NCI-H2196 (cell line): ENCODE measurements at regions not wholly inside any gene's neighbourhood (a gene's known extent, or its start where the extent isn't known, plus 50 kb on each side); places are given as distances from the start of the nearest gene placed in this dataset.

Source experiments
- DNase-seq: peaks from one replicate; lab custom pipeline; 2025; ENCODE audit not compliant: unreplicated experiment; lab: John Stamatoyannopoulos, UW

DNA sequence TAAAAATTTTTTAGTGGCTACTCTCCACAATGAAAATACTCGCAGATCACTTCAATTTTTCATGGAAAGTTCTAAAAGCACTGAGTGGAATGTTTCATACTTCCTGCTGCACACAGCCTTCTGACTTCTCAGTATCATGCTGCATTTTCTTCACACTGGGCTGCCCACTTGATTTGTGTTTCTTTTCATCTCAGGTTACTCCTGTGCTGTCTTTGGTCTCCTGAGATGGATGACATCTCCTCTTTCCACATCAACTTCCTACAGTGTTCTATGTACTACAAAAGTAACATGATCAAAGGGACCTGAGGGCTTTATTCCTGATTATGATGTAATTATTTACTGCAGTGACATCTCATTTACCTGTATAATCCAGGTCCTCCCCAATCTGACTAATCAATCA, 927.7 kb downstream of the ROBO2 start:
- no peak for DNase-seq

DNA sequence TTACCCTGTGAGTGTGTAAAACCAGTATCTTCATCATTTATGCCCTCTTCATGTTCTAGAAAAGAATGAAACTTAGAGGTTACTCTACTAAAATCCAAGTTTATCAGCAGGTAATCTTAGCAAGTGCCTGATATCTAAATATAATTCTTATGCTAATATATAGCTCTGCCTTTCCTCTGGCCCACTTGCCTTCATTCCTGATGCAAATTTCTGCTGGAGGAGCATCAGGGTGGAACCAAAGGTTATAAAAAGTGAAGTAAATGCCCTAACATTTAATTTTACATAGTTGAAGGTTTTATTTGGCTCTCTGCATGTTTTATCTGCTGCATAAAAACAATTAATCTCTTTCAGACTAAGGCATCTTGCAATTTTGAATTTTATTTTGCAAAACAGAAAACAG, 936.2 kb downstream of the ROBO2 start:
- DNase-seq = no peak

DNA sequence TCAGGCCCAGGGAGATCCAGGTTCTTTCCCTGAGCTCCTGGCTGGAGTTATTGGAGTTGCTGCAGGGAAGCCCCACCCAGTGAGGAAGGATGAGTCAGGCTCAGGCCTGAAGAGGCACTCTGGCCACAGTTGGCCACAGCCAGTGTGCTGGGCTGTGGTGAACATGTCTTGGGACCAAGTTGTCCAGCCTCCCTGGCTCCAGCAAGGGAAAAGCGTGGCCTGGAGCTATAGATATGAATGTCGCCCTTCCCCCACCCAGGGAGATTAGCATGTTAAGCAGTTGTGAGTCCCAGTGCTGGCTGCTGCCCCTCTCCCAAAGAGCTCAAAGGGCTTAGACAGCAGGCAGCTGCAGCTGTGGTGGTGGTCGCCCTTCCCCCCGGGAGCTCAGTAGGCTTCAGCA, 963.2 kb downstream of the ROBO2 start:
- no peak for DNase-seq

DNA sequence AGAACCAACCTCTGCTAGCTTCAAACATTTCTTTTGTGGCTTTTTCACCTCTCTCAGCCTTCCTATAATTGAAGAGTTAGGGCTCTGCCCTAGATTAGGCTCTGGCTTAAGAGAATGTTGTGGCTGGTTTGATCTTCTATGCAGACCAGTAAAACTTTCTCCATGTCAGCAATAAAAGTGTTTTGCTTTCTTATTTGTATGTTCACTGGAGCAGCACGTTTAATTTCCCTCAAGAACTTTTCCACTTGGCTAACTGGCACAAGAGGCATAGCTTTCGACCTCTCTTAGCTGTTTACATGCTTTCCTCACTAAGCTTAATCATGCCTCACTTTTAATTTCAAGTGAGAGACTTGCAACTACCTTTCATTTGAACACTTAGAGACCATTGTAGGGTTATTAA, 964.7 kb downstream of the ROBO2 start:
- no peak for DNase-seq

DNA sequence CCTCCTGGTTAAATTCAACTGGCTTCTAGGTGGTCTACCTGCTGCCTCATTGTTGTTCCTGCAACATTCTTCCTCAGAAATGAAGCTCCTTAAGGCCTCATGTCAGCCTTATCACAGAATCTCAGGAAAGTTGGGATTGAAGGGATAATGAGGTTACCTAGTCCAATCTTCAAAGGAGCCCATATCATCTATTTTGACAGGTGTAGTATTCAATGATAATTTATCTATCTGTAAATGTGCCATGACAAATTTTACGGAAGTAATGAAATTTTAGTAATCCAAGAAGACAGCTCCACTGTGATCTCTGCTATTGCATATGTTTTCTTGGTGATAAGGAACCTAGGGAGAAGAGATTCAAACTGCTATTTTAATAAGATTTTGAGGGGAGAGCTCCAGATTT, 973.8 kb downstream of the ROBO2 start:
- no peak for DNase-seq

DNA sequence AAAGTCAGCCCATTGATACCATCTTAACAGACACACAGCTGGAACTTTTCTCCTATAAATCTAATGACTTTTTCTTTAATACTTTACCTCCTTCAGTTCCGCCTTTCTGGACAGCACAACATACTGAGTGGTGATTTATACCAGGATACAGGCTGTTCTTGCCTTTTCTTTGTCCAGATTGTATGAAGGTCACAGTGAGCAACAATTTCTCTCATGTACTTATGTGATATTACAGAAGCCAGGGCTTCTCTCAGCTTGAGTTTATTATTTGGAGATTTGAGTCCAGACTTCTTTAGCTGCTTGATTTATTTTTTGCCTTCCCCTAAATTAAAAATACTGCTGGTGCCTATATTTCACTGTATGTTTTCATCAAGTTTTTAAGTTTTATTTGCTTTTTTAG, 976.0 kb downstream of the ROBO2 start:
- DNase-seq = no peak

DNA sequence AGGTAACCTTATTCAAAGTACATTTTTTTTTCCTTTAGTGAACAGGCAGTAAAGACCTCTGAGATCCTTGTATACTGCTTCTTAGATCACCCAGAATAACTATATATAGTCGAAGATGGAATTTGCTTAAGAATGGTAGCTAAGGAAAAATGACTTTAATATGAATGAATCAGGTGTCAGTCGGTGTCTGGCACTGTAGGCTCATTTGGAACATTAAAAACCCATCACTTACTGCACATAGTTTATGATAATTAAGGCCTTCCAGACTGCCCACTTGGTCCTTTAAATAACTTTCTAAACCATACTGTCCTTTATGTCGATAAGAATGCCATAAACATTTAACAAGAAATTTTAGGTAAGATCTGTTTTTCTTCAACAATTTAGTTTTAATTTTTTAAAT, 981.8 kb downstream of the ROBO2 start:
- no peak for DNase-seq

DNA sequence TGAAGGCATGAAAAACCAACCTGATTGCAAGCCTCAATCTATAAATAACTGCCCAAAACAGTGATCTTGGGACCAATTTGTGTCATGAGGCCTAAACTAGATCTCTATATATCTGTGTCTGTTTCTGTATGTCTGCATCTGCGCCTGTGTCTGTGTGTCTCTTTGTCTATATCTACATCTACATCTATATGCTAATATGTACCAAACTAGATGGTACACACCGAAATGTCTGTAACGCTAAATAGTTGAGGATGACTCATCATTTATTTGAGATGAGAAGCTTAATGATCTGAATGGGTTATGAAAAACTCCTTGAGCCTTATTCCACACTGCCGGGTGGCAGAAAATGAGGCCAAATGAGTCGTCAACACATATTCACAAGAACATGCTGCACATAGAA, 982.3 kb downstream of the ROBO2 start:
- no peak for DNase-seq

DNA sequence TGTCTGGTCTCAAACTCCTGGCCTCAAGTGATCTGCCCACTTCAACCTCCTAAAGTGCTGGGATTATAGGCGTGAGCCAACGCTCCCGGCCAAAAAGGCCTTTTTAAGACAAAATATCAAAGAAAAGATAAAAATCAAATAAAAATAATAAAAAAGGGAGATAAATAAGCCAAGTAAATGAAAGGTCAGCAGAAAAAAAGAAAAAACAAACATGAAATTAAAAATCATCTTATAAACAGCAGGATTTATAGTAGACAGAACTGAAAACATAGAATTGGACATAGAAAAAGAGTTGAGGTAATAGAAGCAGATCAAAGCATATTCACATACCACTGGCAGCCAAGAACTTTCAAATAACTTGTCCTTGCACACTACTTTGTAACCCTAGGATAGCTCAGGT, 983.4 kb downstream of the ROBO2 start:
- no peak for DNase-seq

DNA sequence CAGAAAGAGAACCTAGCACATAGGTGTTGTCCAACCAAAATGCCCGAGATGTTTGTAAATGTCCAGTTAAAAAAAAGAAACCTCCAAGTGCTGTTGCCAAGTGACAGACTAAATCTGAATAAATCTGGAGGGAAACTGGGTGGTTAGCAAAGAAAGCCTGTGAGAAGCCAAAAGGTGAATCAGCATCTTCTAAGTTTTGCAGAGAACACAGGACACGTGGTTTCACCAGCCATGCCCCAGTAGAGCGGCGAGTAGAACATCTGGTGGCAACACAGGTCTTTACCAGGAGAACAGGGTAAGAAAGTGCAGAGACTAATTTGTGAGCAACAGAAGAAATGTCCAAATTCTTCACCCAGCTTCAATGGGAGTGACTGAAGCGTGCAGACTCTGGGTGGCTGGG, 986.0 kb downstream of the ROBO2 start:
- DNase-seq = no peak

DNA sequence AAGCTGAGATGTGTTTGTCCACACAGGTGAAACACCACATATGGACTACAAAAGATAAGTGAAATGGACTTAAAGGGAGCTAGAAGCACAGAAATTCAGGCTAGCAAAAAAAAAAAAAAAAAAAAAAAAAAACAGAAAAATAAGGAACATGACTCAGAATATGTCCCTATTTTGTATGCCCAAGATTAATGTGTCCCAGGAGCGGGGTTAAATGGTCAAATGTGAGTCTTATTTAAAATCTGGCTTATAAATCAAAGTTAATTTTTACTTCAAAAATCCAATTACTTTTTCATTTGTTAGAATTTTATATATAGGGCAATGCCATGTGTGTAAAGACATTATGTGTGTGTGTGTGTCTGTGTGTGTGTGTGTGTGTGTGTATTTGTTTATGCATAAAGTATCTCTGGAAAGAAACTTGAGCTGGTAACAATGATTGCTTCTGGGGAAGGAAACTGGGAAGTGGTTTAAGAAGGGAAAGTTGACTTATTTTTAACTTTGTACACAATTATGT, 986.5 kb downstream of the ROBO2 start:
- no peak for DNase-seq

DNA sequence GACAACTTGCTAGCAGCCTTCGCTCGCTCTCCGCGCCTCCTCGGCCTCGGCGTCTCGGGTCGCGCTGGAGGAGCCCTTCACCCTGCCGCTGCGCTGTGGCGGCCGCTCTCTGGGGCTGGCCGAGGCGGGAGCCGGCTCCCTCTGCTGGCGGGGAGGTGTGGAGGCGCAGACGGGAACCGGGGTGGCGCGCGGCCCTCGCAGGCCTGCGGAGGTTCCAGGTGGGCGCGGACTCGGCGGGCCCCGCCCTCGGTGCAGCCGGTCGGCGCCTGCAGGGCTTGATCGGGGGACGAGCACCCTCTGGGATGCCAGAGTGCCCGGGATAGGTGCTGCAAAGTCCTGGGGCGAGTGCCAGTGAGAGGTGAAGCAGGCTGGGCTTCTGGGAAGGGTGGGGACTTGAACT, 989.9 kb downstream of the ROBO2 start:
- DNase-seq = no peak

DNA sequence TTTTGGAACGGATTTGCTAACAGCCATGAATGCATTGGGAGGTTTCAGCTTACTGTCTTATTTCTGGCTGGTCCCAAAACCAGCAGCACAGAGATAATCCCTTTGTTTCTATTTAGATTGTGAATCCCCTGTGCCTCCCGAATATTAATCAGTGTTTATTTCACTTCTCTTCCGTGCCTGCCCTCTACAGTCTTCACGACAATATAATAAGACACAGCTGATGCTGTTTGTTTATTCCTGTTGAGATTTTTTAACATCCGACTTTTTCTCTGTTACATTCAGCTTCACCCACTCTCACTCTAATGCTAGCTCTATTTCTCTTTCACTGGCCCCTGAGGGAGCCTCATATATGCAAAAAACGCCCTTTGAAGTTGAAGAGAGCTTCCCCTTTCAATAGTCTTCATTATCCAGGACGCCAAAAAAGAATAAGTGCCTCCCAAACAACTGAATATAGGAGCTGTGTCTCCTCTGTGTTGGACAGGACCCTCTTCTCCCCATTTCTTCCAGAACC, 995.3 kb downstream of the ROBO2 start:
- DNase-seq = no peak

DNA sequence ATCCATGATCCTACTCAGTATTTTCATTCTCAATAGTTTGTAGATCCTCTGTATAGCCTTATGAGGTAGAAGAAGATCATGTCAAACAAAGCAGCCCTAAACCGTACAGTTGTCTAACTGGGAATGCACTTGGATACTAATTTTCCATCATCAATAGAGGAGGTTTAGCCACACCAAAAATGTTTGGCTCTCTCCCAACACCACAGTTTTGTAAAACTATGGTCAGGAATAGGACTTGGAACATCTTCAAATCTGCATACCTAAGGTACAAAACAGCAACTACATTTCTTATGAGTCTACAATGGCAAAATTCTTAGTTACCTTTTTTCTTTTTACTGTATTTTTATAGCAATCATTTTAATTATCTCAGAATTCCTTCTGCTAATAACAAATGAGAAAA, 1001.6 kb downstream of the ROBO2 start:
- DNase-seq = no peak

DNA sequence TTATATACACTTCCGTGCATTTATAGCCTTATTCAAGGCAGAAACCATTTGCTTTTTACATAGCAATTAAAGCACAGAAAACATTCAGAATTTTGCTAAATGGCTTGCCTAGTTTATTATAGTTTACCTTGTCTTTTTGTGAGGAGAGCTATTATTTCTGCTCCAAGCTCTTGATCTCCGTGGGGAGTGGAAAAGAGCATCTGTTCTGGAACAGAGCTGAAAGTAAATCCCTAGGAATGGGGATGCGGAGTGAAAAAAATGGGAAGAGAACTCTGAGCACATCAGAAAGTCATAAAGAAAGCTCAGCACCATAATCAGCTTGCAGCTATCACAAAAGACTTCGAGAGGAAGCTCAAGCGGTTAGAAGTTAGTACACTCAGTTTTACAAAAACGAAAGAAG, 1006.7 kb downstream of the ROBO2 start:
- DNase-seq = no peak

DNA sequence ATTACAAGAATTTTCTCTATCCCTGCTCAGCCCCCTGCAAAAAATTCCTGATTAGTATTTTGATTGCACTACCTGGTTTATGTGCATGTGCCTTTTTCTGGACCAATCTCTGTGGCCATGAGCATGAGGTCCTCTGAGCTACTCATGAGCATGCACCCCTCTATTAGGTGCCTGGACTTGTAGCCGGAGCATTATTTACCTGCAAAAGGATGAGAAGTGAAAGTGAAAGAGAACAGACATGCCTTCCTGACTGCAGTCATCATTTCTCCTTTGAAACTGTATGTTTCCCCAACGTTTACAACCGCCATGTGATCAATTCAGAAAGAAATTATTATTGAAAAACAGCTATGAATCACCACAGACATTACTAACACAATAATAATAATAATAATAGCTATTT, 1008.8 kb downstream of the ROBO2 start:
- DNase-seq = no peak

DNA sequence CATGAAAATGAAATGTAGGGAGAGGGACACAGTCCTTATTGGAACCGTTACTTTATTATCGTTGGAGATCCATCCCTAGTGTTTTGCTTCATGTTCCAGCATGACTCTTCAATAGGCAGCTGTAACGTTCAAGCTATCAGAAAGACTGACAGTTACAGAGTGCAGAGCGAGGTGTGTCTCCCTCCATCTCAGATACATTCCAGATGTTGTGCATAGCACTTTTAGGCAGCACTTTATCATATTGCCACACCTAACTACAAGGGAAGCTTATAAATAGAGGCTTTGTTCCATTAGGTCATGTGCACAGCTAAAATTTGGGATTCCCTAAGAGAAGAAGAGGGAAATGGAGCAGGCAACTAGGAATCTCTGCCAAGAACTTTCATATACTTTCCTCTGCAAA, 1009.6 kb downstream of the ROBO2 start:
- DNase-seq = no peak

DNA sequence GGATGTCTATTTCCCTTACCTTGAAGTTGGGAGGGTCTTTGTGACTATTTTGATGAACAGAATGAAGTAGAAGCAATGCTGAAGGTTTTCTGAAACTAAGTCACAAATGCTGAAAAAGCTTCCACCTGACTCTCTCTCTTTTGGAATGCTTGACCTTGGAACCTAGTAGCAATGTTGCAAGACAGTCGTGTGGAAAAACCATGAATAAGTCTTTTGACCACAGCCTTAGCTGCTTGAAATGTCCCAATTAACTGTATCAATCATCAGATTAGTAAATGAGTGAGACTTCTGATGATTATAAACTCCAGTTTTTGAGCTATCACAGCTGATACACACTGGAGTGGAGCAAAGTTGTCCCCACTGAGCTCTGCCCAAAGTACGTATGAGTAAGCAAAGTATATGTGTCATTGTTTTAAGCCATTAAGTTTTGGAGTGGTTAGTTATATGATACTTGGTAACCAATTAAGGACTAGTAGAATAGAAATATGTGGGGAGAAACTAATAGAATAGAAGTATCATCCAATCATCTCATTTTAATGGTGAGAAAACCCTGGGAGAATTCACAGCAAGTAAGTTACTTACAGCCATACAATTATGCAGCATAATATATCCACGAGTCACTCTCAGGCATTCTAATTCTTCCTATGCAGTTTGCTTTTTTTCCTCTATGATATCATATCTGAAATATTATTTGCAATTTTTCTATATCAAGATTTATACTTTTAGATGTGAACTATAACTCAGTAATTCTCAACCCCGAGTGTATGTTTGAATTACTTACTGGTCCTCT, 1010.6 kb downstream of the ROBO2 start:
- no peak for DNase-seq

DNA sequence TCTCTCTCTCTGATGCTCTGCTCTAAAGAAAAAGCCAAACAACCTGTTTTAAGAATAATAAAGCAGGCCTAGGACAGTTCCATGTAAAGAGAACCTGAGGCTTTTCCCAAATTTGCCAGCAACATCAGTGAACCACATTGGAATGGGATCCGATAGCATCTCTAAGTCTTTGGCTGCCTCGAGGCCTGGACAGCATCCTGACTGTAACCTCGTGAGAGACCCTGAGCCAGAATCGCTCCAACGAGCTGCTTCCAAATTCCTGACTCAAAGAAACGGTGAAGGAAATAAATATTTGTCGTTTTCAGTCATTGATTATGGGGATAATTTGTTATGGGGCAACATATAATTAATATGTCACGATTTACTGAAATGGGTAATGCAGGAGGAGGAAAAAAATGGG, 1012.8 kb downstream of the ROBO2 start:
- no peak for DNase-seq

DNA sequence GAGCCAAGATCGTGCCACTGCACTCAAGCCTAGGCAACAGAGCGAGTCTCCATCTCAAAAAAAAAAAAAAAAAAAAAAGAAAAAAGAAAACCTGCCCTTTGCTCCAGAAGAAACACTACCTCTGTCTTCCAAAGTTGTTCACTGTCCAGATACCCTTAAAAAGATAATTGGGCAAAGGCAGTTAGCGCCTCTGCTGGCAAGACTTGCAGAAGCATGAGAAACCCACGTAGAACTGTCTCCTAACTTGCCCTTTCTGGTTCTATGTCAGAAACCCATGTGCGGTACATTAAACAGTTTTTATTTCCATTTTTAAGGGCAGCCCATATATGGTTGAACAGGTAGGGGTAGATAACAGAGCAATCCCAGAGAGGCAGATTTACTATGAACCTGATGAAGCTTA, 1026.4 kb downstream of the ROBO2 start:
- DNase-seq = no peak

DNA sequence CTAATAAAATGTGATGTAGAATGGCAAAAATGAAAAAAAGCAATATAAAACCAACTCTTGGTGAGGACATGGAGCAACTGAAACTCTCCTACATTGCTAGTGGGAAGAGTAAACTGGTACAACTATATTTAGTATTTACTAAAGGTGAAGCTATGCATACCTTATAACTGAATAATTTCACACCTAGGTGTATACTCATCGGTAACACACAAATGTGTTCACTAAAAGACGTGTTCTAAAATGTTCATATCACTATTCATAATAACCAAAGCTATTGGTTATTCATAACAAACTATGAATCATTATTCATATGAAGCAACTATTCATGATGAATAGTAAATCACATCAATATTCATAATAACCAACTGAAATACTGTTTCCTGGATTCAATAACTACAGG, 1030.3 kb downstream of the ROBO2 start:
- DNase-seq = no peak

DNA sequence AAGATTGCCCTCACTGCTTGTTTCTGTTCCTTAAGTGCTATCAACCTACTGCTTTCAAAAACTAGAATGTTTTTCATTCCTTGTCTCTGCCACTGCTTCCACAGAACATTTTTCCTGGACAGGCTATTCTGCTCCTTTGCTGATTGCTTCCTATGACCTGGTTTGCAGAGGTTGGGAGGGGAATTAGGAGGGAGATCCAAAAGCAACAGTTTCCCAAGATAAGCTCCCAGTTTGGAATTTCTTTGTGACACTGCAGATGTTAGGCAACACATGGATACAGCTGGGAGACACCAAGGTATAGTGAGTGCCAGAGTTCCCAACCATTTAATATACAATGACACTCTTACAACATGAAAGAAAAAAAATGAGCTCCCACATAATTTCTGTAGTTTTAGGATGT, 1036.5 kb downstream of the ROBO2 start:
- DNase-seq = no peak

DNA sequence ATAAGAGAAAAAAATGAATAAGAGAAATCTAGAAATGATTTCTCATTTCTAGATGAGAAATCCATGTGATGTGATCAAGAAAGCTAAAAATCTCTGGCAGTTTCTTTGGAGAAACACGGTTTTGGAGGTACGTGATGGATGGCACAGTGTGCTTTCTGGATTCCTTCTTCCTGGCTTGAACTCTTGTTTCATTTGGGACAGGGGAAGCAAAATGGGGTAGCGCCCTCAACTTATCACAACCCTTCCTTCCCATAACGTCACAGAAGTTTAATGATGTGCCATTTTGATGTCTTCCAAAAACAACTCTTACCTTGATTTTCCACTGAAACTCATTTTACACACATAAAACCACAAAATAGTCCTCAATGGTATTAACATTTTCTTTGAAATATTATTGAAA, 1037.3 kb downstream of the ROBO2 start:
- no peak for DNase-seq
